HG02642 (cell line): ENCODE measurements at regions not wholly inside any gene's neighbourhood (a gene's known extent, or its start where the extent isn't known, plus 50 kb on each side); places are given as distances from the start of the nearest gene placed in this dataset.
"Not testable (repeated sequence)": the region's sequence is repeated elsewhere in the genome, so short reads cannot be mapped to it uniquely, and the experiment has no call there.

Experiments
- ATAC-seq: cut with Tn5 transposase; IDR thresholded peaks from one replicate; pipeline ENCODE4 v1.9.1; 2021; ENCODE audit warnings: mild to moderate bottlenecking; ENCODE audit not compliant: unreplicated experiment, poor library complexity

DNA sequence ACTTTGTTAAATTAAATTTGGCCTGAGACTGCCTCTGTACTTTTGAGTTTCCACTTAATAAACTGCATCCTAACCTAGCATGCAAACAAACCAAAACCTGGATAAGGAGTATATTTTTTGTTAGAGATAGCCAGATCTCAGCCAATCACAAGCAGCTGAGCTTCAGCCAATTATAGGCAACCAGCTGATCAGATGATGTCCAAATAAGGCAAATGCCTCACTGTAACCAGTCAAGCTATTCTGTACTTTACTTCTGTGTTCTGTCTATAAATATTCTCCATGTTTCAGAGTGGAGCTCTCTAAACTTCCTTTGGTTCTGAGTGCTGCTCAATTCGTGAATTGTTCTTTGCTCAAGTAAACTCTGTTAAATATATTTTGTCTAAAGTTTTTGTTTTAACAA is 194.6 kb upstream of the RGS17 start:
- ATAC-seq: no peak

GRCh38 chr6:153312634-153313033 is 181.6 kb upstream of the RGS17 start:
- peak; percentile 67 for ATAC-seq

GRCh38 chr6:153309651-153310050 is 178.6 kb upstream of the RGS17 start:
- ATAC-seq: no peak

DNA sequence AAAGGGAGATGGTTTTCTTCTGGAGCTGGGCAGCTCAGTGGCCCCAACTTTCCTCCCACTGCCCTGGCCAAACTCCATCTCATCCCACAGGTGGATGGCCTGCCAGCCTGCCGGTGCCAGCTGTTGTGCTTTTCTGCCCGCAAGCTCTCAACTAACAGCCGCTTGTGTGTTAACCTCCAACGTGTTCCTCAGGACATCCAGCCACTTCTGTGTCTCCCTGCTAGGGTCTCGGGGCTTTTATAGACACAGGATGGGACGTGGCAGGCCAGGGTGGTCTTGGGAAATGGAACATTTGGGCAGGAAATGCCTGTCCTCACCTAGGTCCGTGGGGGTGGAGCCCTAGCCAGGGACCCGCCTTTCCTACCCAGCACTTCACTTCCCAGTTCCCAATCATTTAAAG is 171.1 kb upstream of the RGS17 start:
- ATAC-seq: no peak

DNA sequence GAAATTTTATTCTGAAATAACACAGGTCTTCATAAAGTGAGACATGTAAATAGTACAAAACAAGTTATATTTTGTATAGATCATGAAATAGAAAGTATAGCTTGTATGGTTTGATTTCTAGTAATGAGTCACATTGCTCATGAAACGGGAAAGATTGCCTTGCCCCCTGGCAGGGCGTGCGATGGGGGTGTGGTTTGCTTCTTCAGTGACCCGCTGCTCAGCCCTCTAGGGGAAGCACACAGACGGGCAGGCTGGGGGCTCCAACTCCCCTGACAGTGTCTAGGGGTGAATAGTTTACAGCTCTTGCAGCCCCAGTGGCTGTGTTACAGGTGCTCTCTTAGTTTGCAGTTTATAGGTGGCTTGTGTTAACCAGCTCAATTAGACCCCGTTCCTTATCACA is 170.5 kb upstream of the RGS17 start:
- ATAC-seq: peak; percentile 46

GRCh38 chr6:153282456-153282855 is 151.4 kb upstream of the RGS17 start:
- not testable (repeated sequence) for ATAC-seq

DNA sequence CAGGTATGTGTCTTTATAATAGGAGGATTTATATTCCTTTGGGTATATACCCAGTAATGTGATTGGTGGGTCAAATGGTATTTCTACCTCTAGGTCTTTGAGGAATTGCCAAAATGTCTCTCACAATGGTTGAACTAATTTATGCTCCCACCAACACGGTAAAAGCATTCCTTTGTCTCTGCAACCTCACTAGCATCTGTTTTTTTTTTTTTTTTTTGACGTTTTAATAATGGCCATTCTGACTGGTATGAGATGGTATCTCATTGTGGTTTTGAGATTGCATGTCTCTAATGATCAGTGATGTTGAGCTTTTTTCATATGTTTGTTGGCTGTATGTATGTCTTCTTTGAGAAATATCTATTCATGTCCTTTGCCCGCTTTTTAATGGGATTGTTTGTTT is 144.9 kb upstream of the RGS17 start:
- no peak for ATAC-seq

- no peak for ATAC-seq
Observed at GRCh38 chr6:153272201-153272980, 141.3 kb upstream of the RGS17 start.

DNA sequence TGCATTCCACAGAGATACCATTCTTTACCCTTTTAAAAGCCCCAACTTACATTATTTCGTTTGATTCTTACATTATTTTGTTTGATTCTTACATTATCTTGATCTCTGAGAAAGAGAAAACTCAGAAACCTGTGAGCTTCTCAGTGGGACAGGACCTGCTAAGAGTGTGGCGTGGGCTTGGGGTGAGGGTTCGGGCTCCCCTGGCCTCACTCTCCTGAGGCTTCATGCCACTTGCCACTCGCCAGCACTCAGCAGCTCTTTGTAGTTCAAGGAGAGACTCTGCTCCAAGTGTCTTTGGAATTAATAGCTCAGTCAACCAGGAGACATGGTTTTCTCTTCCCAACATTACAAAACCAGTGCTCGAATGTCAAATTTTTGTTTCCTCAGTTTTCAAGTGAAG is 132.4 kb upstream of the RGS17 start:
- no peak for ATAC-seq

DNA sequence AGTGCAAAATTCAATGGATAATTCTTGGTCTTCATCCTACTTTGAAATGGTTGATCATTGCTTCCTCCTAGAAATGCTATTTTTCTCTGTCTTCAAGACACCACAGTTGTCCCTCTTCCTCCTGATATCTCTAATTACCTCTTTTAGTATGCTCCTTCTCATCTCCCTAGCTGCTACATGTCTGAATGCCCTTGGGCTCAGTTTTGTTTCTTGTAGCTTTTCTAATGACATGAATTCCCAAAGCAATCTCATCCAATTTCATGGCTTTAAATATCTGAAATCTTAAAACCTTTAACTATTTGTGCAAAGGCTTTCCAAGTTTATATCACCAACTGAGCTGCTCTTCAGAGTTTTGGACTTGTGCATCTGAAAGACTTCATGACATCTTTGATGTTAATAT is 120.2 kb upstream of the RGS17 start:
- ATAC-seq: no peak

DNA sequence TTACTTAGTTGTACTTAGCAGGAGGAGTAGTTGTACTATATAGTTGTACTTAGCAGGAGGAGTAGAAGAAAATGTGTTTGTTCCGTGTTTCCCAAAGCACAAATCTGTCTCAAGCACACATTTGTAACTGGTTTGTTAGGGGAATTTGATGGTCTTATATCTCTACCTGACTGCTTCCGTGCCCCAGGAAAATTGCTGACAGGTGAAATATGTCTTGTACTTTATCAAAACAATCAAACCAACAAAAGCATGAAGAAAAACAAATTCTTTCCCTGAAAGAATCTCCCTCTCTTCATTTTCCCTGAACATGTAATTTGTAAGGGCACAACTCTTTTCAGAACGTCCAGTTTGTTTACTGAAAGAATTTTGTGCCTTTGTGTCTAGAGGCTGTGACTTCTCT is 106.6 kb upstream of the RGS17 start:
- ATAC-seq: no peak

- ATAC-seq: peak; percentile 59
Observed at GRCh38 chr6:153231048-153231646, 100.1 kb upstream of the RGS17 start.

DNA sequence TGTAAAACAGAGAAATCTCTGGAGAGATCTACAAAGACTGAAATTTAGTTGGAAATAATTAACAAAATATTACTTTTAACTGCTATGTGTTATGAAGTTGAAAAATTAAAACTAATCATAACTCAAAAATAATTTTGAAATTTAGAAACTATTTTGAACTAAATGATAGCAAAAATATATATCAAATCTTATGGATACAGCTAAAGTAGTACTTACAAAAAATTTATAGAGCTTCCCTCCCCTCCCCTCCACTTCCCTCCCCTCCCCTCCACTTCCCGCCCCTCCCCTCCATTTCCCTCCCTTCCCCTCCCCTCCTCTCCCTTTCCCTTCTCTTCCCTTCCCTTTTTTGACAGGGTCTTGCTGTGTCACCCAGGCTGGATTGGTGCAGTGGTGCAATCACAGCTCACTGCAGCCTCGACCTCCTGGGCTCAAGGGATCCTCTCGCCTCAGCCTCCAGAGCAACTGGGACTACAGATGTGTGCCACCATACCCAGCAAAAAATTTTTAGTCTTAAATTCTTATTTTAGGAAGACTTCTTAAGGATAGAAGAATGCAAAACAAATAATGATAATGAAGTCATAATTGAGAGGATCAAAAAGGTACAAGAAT is 87.2 kb upstream of the RGS17 start:
- no peak for ATAC-seq

- no peak for ATAC-seq
Observed at GRCh38 chr6:153216789-153217188, 85.7 kb upstream of the RGS17 start.

DNA sequence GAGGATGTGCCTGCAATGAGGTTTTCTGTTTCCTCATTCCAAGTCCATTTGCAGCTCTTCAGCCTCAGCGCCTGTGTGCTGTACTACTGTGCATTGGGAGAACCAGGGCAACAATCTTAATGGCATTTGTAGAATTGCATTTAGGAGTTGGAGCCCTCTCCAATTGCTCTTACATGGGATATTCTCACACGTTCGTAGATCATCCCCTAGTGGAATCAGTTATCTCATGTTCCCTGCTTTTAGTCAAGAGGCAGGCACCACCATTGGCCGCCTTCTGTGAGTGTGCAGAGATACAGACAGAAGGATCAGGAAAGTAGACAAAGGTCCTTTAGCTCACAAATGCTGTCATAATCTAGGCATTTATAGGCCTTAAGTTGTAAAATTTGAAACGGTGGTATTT is 84.2 kb upstream of the RGS17 start:
- no peak for ATAC-seq

- ATAC-seq: no peak
Observed at GRCh38 chr6:153214436-153214835, 83.4 kb upstream of the RGS17 start.

DNA sequence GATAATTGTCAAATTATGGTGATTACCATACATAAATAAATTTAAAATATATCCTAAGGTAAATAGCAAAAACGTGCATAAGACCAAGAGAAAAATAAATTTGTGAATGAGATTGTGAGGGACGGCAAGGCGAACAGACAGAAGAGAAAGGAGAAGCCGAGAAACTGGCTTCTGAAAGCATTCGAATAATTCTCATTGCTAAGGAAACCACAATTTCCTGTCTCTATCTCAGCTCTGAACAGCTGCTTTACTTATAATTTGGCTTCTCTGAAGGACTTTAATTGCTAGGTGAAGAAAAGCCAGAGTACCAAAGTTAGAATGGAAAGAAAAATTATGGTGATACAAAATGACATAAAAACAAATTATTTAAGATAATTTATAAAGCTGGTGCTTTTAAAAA is 79.0 kb upstream of the RGS17 start:
- peak; percentile 78 for ATAC-seq

DNA sequence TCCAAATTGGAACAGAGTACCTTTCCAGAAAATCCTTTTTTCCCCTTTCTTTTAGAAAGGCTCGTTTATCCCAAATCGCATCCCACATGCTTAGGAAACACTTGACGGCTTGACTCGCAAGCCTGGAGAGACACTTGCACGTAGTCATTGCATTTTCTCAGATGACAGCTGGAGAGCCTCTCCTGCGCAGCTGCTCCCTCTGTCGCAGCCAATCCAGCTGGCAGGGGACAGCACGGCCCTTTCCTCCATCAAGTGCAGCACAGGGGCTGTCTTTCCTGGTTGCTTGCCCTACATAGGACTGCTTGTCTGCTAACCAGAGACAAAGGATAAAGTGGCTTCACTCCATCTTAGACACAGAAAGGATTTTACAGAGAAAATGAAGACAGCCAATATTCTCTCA is 77.6 kb upstream of the RGS17 start:
- no peak for ATAC-seq

- no peak for ATAC-seq
Observed at GRCh38 chr6:153207617-153208016, 76.5 kb upstream of the RGS17 start.

- ATAC-seq: no peak
Observed at GRCh38 chr6:153207006-153207405, 75.9 kb upstream of the RGS17 start.

- ATAC-seq: no peak
Observed at GRCh38 chr6:153192943-153193885, 62.1 kb upstream of the RGS17 start.
